ENCODE measurements at regions not wholly inside any gene's neighbourhood (a gene's known extent, or its start where the extent isn't known, plus 50 kb on each side); places are given as distances from the start of the nearest gene placed in this dataset.

- TF ChIP-seq CTCF (conservative IDR thresholded peaks at IDR 0.05; ENCODE audit: low read length) (no peak), EZH2phosphoT487 (IDR thresholded peaks at IDR 0.05; ENCODE audit: borderline replicate concordance, low read depth, low read length) (no peak)
These were observed 334.7 kb upstream of the GULP1 start for GRCh38 chr2:187956906-187957534.

All from OCI-LY7 (cell line).